ENCODE measurements at regions not wholly inside any gene's neighbourhood (a gene's known extent, or its start where the extent isn't known, plus 50 kb on each side); places are given as distances from the start of the nearest gene placed in this dataset.
"Not testable (repeated sequence)": the region's sequence is repeated elsewhere in the genome, so short reads cannot be mapped to it uniquely, and the experiment has no call there.

DNA sequence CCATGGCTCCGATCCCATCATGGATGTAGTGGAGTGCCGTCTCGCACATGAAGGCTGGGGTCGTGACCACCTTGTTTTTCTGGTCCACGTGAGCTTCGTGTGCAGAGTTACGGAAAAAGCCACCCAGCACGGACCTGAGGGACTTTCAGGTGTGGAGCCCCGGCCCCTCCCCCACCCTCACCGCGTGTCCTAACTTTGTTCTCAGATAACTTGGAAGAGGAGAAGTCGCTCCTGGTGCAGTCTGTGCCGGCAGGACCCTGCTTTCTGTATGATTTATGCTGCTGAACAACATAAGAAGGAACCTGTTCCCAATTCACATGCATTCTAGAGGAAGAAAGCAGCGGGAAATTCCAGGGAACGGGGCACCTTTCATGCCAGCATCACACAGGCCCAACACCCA is 5404.2 kb upstream of the TPTE start:
- TF ChIP-seq, protein P1, sequence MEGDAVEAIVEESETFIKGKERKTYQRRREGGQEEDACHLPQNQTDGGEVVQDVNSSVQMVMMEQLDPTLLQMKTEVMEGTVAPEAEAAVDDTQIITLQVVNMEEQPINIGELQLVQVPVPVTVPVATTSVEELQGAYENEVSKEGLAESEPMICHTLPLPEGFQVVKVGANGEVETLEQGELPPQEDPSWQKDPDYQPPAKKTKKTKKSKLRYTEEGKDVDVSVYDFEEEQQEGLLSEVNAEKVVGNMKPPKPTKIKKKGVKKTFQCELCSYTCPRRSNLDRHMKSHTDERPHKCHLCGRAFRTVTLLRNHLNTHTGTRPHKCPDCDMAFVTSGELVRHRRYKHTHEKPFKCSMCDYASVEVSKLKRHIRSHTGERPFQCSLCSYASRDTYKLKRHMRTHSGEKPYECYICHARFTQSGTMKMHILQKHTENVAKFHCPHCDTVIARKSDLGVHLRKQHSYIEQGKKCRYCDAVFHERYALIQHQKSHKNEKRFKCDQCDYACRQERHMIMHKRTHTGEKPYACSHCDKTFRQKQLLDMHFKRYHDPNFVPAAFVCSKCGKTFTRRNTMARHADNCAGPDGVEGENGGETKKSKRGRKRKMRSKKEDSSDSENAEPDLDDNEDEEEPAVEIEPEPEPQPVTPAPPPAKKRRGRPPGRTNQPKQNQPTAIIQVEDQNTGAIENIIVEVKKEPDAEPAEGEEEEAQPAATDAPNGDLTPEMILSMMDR (IDR thresholded peaks at IDR 0.05), result not testable (repeated sequence)
- TF ChIP-seq POLR2A (IDR thresholded peaks at IDR 0.05; ENCODE audit: low read depth), result not testable (repeated sequence)

Data from esophagus muscularis mucosa (tissue), 3 donors.